Skeletal muscle satellite cell (primary cell): ENCODE measurements at regions not wholly inside any gene's neighbourhood (a gene's known extent, or its start where the extent isn't known, plus 50 kb on each side); places are given as distances from the start of the nearest gene placed in this dataset.

Experiments used
- H3K27me3 ChIP-seq: 2 replicates; pipeline ENCODE4 v1.7.0; 2013; ENCODE audit warnings: low read length; ENCODE audit not compliant: control insufficient read depth, insufficient read depth
- H3K36me3 ChIP-seq: 2 replicates; pipeline ENCODE4 v1.7.0; 2013; ENCODE audit warnings: mild to moderate bottlenecking, control low read depth, low read length; ENCODE audit not compliant: insufficient read depth
- H3K4me1 ChIP-seq: 2 replicates; pipeline ENCODE4 v1.7.0; 2013; ENCODE audit warnings: low read length; ENCODE audit not compliant: control insufficient read depth, insufficient read depth
- H3K4me2 ChIP-seq: 2 replicates; pipeline ENCODE4 v1.7.0; 2013; ENCODE audit warnings: mild to moderate bottlenecking, low read length
- H3K4me3 ChIP-seq: 2 replicates; pipeline ENCODE4 v1.7.0; 2013; ENCODE audit warnings: low read length
- H3K9ac ChIP-seq: 2 replicates; pipeline ENCODE4 v1.7.0; 2013; ENCODE audit warnings: mild to moderate bottlenecking, low read depth, low read length, moderate library complexity
- H3K9me3 ChIP-seq: replicated peaks from 2 replicates; pipeline ENCODE4 v1.7.0; 2013; ENCODE audit warnings: mild to moderate bottlenecking, control low read depth, low read length

- Histone ChIP-seq H3K36me3 (no peaks in the 10 kb centered on the region), H3K27me3 (peaks cover 58% of the 10 kb centered on the region), H3K4me1 (peaks cover 10% of the 10 kb centered on the region)
Measured at GRCh38 chr5:154614595-154614994, 136.6 kb upstream of the HAND1 start.

GRCh38 chr5:154614125-154614524 is 136.1 kb upstream of the HAND1 start:
- no peak overlapping the region for H3K4me2 ChIP-seq
- no peak overlapping the region for H3K9ac ChIP-seq
- no peaks in the 10 kb centered on the region for H3K36me3 ChIP-seq
- peaks cover 58% of the 10 kb centered on the region for H3K27me3 ChIP-seq
- H3K4me3 ChIP-seq = no peak overlapping the region
- H3K9me3 ChIP-seq = no peaks in the 10 kb centered on the region
- peaks cover 10% of the 10 kb centered on the region for H3K4me1 ChIP-seq

More at GRCh38 chr5:154614595-154614994, 136.6 kb upstream of the HAND1 start:
- no peak overlapping the region for H3K4me3 ChIP-seq
- no peaks in the 10 kb centered on the region for H3K9me3 ChIP-seq
- no peak overlapping the region for H3K4me2 ChIP-seq
- H3K9ac ChIP-seq = no peak overlapping the region

DNA sequence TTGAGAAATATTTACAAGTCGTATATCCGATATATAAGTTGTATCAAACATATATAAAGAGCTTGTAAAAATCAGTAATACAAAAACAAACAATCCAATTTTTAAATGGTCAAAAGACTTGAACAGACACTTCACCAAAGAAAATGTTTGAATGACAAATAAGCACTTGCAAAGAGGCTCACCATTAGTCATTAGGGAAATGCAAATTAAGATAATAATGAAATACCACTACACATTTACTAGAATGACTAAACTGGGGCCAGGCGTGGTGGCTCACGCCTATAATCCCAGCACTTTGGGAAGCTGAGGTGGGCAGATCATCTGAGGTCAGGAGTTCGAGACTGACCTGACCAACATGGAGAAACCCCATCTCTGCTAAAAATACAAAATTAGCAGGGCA is 134.6 kb upstream of the HAND1 start:
- H3K4me2 ChIP-seq = no peak overlapping the region
- no peaks in the 10 kb centered on the region for H3K9me3 ChIP-seq
- H3K4me3 ChIP-seq = no peak overlapping the region
- peaks cover 5% of the 10 kb centered on the region for H3K4me1 ChIP-seq
- H3K36me3 ChIP-seq = no peaks in the 10 kb centered on the region
- no peak overlapping the region for H3K9ac ChIP-seq
- peaks cover 68% of the 10 kb centered on the region for H3K27me3 ChIP-seq

DNA sequence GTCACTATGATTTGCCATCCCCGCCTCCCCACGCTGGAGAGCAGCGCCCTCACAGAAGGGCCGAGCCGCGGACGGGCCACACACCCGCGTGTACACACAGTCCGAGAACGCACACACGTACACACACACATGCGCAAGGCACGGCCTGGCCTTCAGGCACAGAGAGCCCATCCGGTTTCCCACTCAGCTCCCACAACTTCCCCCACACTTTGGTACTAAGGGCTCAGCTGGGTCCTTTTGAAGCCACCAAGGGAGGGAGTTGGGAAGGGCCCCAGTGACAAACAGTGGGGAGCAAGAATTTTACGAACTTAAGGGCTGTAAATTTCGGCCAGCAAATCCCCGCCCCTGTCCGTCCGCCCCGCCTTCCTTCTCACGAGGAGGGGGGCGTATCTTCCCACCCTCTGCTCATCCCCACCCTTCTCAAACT is 133.3 kb upstream of the HAND1 start:
- Histone ChIP-seq H3K4me3 (peak overlapping the region; percentile 57), H3K9ac (no peak overlapping the region)

GRCh38 chr5:154610321-154611154 is 132.5 kb upstream of the HAND1 start:
- Histone ChIP-seq H3K27me3 (peaks cover 82% of the 10 kb centered on the region), H3K36me3 (no peaks in the 10 kb centered on the region), H3K9ac (no peak overlapping the region), H3K9me3 (no peaks in the 10 kb centered on the region), H3K4me3 (peak overlapping the region; percentile 59), H3K4me1 (peaks cover 5% of the 10 kb centered on the region), H3K4me2 (peak overlapping the region; percentile 88)

More for the DNA sequence above, 133.3 kb upstream of the HAND1 start:
- no peaks in the 10 kb centered on the region for H3K9me3 ChIP-seq
- H3K4me1 ChIP-seq = peaks cover 5% of the 10 kb centered on the region
- H3K27me3 ChIP-seq = peaks cover 77% of the 10 kb centered on the region
- no peaks in the 10 kb centered on the region for H3K36me3 ChIP-seq
- peak overlapping the region; percentile 88 for H3K4me2 ChIP-seq

GRCh38 chr5:154609251-154609650 is 131.2 kb upstream of the HAND1 start:
- Histone ChIP-seq H3K4me3 (no peak overlapping the region), H3K9me3 (no peaks in the 10 kb centered on the region), H3K4me1 (peaks cover 9% of the 10 kb centered on the region), H3K9ac (no peak overlapping the region), H3K4me2 (no peak overlapping the region), H3K27me3 (peaks cover 81% of the 10 kb centered on the region), H3K36me3 (no peaks in the 10 kb centered on the region)

DNA sequence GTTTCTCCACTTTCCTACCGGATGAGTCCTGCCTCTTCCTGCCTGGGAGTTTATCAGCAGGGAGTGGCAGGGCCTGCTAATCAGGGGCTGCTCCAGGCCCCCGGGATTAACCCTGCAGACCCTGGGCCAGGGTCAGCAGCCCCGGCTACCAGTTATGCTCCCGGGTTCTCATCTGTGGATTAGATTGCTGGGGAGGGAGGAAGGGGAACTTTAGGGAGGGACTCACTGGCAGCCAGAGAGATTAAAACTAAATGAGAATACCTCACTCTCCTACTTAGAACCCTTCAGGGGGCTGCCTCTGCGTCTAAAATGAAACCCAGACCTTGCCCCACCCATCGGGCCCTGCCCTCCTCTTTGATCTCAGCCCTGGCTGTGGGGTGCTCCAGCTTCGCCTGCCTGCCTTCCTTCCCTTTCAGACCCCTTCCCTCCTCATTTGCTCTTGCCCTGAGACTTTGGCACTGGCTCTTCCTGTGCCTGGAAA is 130.5 kb upstream of the HAND1 start:
- H3K9me3 ChIP-seq = no peaks in the 10 kb centered on the region
- H3K4me3 ChIP-seq = no peak overlapping the region
- H3K9ac ChIP-seq = no peak overlapping the region
- H3K4me1 ChIP-seq = peaks cover 13% of the 10 kb centered on the region
- H3K4me2 ChIP-seq = no peak overlapping the region
- no peaks in the 10 kb centered on the region for H3K36me3 ChIP-seq
- H3K27me3 ChIP-seq = peaks cover 76% of the 10 kb centered on the region

DNA sequence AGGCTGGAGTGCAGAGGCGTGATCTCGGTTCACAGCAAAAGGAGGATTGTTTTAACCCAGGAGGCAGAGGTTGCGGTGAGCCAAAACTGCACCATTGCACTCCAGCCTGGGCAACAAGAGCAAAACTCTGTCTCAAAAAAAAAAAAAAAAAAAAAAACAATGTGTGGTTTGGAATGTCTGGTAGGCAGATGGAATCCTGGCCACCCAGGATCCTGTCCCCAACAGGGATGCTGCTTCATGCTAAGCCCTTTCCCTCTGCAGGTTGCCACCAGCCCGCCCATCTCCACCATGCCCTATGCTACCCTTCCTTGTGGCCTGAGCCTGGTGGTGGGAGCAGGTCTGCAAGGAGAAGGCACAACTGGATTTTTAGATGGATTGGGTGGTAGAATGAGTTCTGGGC is 129.7 kb upstream of the HAND1 start:
- H3K27me3 ChIP-seq = peaks cover 76% of the 10 kb centered on the region
- H3K4me3 ChIP-seq = no peak overlapping the region
- peaks cover 13% of the 10 kb centered on the region for H3K4me1 ChIP-seq
- no peak overlapping the region for H3K9ac ChIP-seq
- no peaks in the 10 kb centered on the region for H3K9me3 ChIP-seq
- no peaks in the 10 kb centered on the region for H3K36me3 ChIP-seq
- H3K4me2 ChIP-seq = no peak overlapping the region

GRCh38 chr5:154606246-154606645 is 128.2 kb upstream of the HAND1 start:
- Histone ChIP-seq H3K4me1 (peaks cover 13% of the 10 kb centered on the region), H3K4me3 (no peak overlapping the region), H3K36me3 (no peaks in the 10 kb centered on the region)

GRCh38 chr5:154603953-154604679 is 126.1 kb upstream of the HAND1 start:
- Histone ChIP-seq H3K9ac (no peak overlapping the region), H3K4me3 (peak overlapping the region; percentile 43), H3K4me2 (peak overlapping the region; percentile 81), H3K36me3 (no peaks in the 10 kb centered on the region), H3K27me3 (peaks cover 61% of the 10 kb centered on the region), H3K9me3 (no peaks in the 10 kb centered on the region), H3K4me1 (peaks cover 7% of the 10 kb centered on the region)

More at GRCh38 chr5:154606246-154606645, 128.2 kb upstream of the HAND1 start:
- Histone ChIP-seq H3K27me3 (peaks cover 67% of the 10 kb centered on the region), H3K4me2 (no peak overlapping the region), H3K9ac (no peak overlapping the region), H3K9me3 (no peaks in the 10 kb centered on the region)

GRCh38 chr5:154603485-154603884 is 125.5 kb upstream of the HAND1 start:
- H3K9ac ChIP-seq = no peak overlapping the region
- H3K36me3 ChIP-seq = no peaks in the 10 kb centered on the region
- no peak overlapping the region for H3K4me3 ChIP-seq
- H3K27me3 ChIP-seq = peaks cover 61% of the 10 kb centered on the region
- H3K4me2 ChIP-seq = no peak overlapping the region
- no peaks in the 10 kb centered on the region for H3K9me3 ChIP-seq
- H3K4me1 ChIP-seq = peaks cover 7% of the 10 kb centered on the region
